ENCODE measurements at regions not wholly inside any gene's neighbourhood (a gene's known extent, or its start where the extent isn't known, plus 50 kb on each side); places are given as distances from the start of the nearest gene placed in this dataset.
"Not testable (repeated sequence)": the region's sequence is repeated elsewhere in the genome, so short reads cannot be mapped to it uniquely, and the experiment has no call there.

- no peak for DNase-seq
These were observed 173.0 kb upstream of the FERMT1 start for GRCh38 chr20:6295867-6296256.

GRCh38 chr20:6295127-6295866 lies 172.5 kb upstream of the FERMT1 start:
- DNase-seq, result no peak

- no peak for DNase-seq
These were observed 164.6 kb upstream of the FERMT1 start for GRCh38 chr20:6287471-6287870.

DNA sequence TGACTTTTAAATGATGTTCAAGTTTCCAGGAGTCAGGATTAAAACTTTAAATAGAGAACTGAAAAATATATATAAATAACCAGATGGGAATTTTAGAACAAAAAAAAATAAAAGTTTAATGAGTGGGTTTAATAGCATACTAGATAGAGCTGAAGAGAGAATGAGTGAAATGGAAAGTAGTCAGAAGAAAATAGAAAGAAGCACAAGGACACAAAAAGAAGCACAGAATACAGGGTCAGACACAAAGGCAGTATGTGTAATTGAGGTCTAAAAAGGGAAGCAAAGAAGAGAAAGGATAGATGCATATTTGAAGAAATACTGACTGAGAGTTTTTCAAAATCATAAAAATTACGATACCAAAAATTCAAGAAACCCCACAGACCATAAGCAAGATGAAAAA lies 159.8 kb upstream of the FERMT1 start:
- no peak for DNase-seq

DNA sequence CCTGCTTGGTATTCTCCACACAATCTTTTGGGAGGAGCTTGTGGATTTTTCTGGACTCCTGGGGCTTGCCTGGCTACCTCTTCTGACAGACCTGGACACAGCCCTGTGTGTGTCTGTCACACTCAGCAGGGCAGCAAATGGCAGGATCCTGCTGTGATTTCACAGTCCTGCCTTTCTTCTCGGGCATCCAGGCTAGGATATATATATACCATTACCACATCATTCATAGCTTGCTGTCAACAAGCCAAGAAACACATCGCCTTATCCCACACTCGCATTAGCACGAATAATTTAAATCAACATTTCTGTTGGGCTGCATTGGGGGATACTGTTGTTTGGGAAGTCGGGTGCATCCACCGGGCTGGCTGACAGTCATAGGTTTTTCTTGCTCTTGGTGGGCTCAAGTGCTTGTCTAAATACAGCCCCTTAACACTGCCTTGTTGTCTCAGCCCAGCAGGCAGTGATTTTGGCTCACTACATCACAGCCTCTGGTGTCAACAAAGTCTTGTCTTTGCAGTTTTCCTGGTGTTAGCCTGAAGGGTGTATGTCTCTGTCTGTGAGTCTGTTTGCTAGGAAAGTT lies 154.9 kb upstream of the FERMT1 start:
- DNase-seq, result no peak

GRCh38 chr20:6270404-6270803 lies 147.6 kb upstream of the FERMT1 start:
- DNase-seq, result not testable (repeated sequence)

DNA sequence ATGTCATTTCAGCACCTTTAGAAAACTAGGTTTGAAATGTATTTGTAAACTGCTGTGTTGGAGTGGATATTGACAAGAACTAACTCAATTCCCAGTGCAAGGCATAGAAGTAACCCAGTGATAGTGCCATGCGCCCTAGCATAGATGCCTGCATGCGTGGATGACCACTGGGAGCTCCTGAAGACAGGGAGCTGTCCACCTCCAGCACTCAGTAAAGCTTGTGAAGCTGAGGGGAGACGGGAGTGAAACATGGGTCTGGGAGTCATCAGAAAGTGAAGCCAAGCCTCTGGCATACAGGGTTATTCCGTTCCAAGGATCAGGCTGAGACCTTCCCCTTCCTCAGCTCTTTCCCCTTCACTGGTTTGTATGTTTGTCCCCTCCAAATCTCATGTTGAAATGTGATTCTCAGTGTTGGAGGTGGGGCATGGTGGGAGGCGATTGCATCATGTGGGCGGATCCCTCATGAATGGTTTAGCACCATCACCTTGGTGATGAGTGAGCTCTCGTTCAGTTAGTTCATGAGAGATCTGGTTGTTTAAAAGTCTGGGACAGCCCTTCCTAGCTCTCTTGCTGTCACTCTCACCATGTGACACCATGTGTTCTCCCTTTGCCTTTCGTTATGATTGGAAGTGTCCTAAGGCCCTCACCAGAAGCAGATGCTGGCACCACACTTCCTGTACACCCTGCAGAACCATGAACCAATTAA lies 146.5 kb upstream of the FERMT1 start:
- DNase-seq, result no peak

DNA sequence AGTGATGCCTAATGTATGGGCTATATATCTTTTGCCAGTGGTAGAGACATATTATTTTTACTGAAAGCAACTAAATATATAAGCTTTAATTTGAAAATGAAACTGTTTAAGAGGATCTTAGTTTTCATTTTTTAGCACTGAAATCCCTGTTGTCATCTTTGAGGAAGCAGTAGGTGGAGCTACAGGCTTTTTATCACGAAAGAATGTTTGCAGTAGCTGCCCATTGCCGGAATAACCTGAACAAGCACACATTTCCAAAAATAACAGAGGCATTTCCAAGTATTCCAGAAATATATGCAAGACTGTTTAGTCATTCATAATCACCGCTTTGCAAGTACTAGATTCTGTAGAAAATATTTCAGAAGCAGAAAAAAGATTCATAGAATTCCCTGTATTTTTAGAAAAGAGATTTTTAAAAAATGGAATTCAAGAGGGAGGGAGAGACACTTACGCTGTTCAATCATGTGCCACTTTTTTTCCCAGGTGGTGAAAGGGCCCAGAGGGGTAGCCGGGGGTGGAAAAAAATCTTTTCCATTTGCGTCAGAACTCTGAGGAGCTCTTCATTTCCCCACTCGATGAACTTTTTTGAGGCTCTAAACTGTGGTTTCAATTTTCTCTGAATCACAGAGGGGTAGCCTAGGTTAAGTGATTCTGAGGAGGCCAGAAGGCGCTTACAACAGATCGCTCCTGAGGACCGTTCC lies 142.5 kb upstream of the FERMT1 start:
- peak; percentile 52 for DNase-seq

DNA sequence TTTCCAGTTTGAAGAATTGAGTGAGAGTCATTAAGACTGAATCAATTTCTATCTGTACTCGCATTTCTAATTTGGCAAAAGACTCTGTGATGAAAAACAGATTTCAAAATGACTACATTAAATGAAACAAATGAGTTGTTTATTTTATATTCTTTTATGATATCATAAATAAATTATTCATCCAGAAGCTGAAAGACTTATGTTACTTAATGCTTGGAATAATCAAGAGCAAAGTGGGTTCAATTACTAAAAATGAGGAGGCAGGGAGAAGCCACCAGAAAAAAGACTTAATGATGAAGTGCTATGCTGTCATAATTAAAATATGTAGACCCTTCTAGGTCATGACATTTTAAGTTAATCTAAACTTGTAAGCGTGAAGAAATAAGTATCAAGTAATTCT lies 130.6 kb upstream of the FERMT1 start:
- no peak for DNase-seq

- DNase-seq, result no peak
These were observed 122.6 kb upstream of the FERMT1 start for GRCh38 chr20:6245436-6245835.

GRCh38 chr20:6241591-6241990 lies 118.8 kb upstream of the FERMT1 start:
- DNase-seq, result no peak

- no peak for DNase-seq
These were observed 117.2 kb upstream of the FERMT1 start for GRCh38 chr20:6240059-6240458.

- no peak for DNase-seq
These were observed 115.6 kb upstream of the FERMT1 start for GRCh38 chr20:6238421-6238820.

DNA sequence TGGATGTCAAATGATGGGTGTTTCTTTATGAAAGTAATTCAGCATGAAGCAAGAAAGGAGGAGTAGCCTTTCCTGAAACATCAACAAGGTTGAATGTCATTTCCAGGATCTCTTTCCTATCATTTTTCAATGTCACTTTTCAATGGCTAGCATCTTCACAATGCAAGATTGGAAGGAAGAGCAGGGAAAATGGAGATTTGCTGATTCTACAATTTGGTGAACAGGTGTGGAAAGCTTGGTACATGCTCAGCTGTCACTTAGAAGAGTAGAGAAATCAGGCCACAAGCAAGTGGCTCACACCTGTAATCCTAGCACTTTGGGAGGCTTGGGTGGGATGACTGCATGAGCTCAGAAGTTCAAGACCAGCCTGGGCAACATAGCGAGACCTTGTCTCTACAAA lies 112.7 kb upstream of the FERMT1 start:
- DNase-seq, result no peak

DNA sequence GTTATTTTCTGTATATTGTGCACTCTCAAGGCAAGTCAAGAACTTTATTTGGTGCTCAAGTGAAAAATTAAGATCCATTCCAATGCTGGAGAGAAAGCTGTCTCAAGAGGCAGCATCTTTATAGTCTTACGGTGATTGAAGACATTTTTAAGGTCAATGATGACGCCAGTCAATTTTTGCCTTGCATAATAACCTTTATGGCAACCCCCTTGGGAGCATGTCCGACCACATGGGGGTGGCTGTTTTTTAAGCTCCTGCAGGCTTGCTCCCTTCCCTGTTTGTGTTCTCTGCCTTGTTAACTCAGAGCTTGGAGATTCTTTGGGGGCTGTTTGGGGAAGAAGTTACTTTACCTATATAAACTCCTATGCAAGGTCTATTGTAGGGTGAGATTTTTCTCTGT lies 109.6 kb upstream of the FERMT1 start:
- no peak for DNase-seq

- DNase-seq, result peak; percentile 1
These were observed 108.7 kb upstream of the FERMT1 start for GRCh38 chr20:6231556-6231955.

- DNase-seq, result no peak
These were observed 105.5 kb upstream of the FERMT1 start for GRCh38 chr20:6228302-6228843.

- no peak for DNase-seq
These were observed 90.5 kb upstream of the FERMT1 start for GRCh38 chr20:6213311-6213710.

- no peak for DNase-seq
These were observed 90.1 kb upstream of the FERMT1 start for GRCh38 chr20:6212903-6213302.

DNA sequence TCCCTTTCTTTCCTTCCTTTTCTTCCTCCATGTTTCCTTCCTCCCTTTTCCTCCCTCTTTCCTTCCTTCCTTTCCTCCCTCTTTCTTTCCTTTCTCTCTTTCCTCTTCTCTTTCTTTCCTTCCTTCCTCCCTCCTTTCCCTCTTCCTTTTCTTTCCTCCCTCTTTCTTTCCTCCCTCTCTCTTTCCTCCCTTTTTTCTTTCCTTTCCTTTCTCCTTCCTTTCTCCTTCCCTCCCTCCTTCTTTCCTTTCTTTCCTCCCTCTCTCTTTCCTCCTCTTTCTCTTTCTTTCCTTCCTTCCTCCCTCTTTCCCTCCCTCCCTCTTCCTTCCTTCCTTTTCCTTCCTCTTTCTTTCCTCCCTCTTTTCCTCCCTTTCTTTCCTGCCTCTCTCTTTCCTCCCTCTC lies 86.3 kb upstream of the FERMT1 start:
- no peak for DNase-seq

DNA sequence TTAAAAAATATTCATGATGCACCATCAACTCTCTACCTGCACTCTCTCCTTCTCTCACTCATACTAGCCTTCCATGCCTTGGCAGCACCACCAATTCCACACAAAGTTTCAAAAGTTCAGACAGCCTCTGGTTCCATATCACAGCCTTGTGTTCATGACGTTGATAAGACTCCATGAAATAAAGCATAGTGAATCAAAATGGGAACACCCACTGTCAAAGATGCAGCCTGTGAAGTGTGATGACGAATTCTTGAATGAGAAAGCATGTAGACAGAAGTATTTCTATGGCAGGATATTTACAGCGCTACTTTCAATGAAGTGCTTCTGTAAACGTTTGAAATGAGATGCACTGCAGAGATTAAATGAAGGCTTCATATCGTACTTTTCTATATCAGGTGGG lies 77.3 kb upstream of the FERMT1 start:
- DNase-seq, result no peak

- no peak for DNase-seq
These were observed 62.4 kb upstream of the FERMT1 start for GRCh38 chr20:6185268-6185667.

GRCh38 chr20:6184086-6184485 lies 61.3 kb upstream of the FERMT1 start:
- no peak for DNase-seq

All from fibroblast of skin of right quadriceps (primary cell).